Loucy (cell line): ENCODE measurements at regions not wholly inside any gene's neighbourhood (a gene's known extent, or its start where the extent isn't known, plus 50 kb on each side); places are given as distances from the start of the nearest gene placed in this dataset.

ENCODE experiments used
- H2AFZ ChIP-seq: fragments of 200-600 bp; sonication (generic); 2 replicates; pipeline ENCODE4 v1.6.0; 2016; ENCODE audit warnings: antibody characterized with exemption, mild to moderate bottlenecking, low read length, moderate library complexity
- H3F3A ChIP-seq: fragments of 200-600 bp; 2 replicates; pipeline ENCODE4 v1.6.0; 2016; ENCODE audit warnings: antibody characterized with exemption, low read depth, mild to moderate bottlenecking
- H3K27me3 ChIP-seq: fragments of 200-600 bp; sonication (generic); 2 replicates; pipeline ENCODE4 v1.6.1; 2014; ENCODE audit warnings: low read length, mild to moderate bottlenecking; ENCODE audit not compliant: insufficient read depth, poor library complexity, severe bottlenecking
- H3K36me3 ChIP-seq: fragments of 200-600 bp; sonication (generic); 2 replicates; pipeline ENCODE4 v1.6.1; 2016; ENCODE audit warnings: low read length; ENCODE audit not compliant: insufficient read depth
- H3K4me1 ChIP-seq: fragments of 200-600 bp; sonication (generic); 2 replicates; pipeline ENCODE4 v1.5.1; 2014; ENCODE audit warnings: low read length, mild to moderate bottlenecking; ENCODE audit not compliant: insufficient read depth, poor library complexity, severe bottlenecking
- H3K4me2 ChIP-seq: fragments of 200-600 bp; sonication (generic); 2 replicates; pipeline ENCODE4 v1.6.0; 2014; ENCODE audit warnings: antibody characterized with exemption, low read length, low read depth, mild to moderate bottlenecking; ENCODE audit not compliant: poor library complexity, severe bottlenecking
- H3K4me3 ChIP-seq: fragments of 200-600 bp; sonication (generic); 2 replicates; pipeline ENCODE4 v1.5.1; 2014; ENCODE audit warnings: low read length, mild to moderate bottlenecking, mixed read lengths; ENCODE audit not compliant: poor library complexity, severe bottlenecking
- H3K79me2 ChIP-seq: fragments of 200-600 bp; sonication (generic); 2 replicates; pipeline ENCODE4 v1.6.1; 2014; ENCODE audit warnings: low read length; ENCODE audit not compliant: insufficient read depth
- H3K9ac ChIP-seq: fragments of 200-600 bp; sonication (generic); 2 replicates; pipeline ENCODE4 v1.6.0; 2014; ENCODE audit warnings: mild to moderate bottlenecking, low read depth, low read length, moderate library complexity; ENCODE audit not compliant: poor library complexity, severe bottlenecking
- H3K9me2 ChIP-seq: fragments of 200-600 bp; sonication (generic); replicated peaks from 2 replicates; pipeline ENCODE4 v1.6.1; 2016; ENCODE audit warnings: low read depth, low read length, mixed read lengths
- H3K9me3 ChIP-seq: fragments of 200-600 bp; sonication (generic); 2 replicates; pipeline ENCODE4 v1.6.1; 2014; ENCODE audit warnings: mild to moderate bottlenecking, antibody characterized with exemption, low read length, low read depth; ENCODE audit not compliant: insufficient read depth
- H4K20me1 ChIP-seq: fragments of 200-600 bp; sonication (generic); 2 replicates; pipeline ENCODE4 v1.6.0; 2014; ENCODE audit warnings: antibody characterized with exemption, low read length, mild to moderate bottlenecking; ENCODE audit not compliant: insufficient read depth, poor library complexity, severe bottlenecking
- EZH2phosphoT487 ChIP-seq: fragments of 200-600 bp; IDR thresholded peaks from 2 replicates; pipeline ENCODE4 v1.6.1; 2018; ENCODE audit warnings: antibody characterized with exemption, mild to moderate bottlenecking, moderate library complexity, borderline replicate concordance
- TF ChIP-seq, protein P1 (sequence below): fragments of 200-600 bp; sonication (generic); conservative IDR thresholded peaks from 2 replicates; pipeline ENCODE4 v1.5.1; 2014; ENCODE audit warnings: mild to moderate bottlenecking, antibody characterized with exemption, low read length

GRCh38 chr5:117740268-117740667 lies 1165.6 kb upstream of the SEMA6A start:
- Histone ChIP-seq H2AFZ (no peak overlapping the region), H3K9me3 (no peaks in the 10 kb centered on the region), H3K4me2 (no peak overlapping the region), H4K20me1 (no peaks in the 10 kb centered on the region), H3K4me1 (no peaks in the 10 kb centered on the region), H3K9me2 (no peaks in the 10 kb centered on the region), H3K27me3 (no peaks in the 10 kb centered on the region), H3K9ac (no peak overlapping the region), H3K4me3 (no peak overlapping the region), H3K36me3 (no peaks in the 10 kb centered on the region), H3K79me2 (no peaks in the 10 kb centered on the region), H3F3A (no peaks in the 10 kb centered on the region)
- TF ChIP-seq EZH2phosphoT487: no peak
- TF ChIP-seq, protein P1, sequence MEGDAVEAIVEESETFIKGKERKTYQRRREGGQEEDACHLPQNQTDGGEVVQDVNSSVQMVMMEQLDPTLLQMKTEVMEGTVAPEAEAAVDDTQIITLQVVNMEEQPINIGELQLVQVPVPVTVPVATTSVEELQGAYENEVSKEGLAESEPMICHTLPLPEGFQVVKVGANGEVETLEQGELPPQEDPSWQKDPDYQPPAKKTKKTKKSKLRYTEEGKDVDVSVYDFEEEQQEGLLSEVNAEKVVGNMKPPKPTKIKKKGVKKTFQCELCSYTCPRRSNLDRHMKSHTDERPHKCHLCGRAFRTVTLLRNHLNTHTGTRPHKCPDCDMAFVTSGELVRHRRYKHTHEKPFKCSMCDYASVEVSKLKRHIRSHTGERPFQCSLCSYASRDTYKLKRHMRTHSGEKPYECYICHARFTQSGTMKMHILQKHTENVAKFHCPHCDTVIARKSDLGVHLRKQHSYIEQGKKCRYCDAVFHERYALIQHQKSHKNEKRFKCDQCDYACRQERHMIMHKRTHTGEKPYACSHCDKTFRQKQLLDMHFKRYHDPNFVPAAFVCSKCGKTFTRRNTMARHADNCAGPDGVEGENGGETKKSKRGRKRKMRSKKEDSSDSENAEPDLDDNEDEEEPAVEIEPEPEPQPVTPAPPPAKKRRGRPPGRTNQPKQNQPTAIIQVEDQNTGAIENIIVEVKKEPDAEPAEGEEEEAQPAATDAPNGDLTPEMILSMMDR: no peak

DNA sequence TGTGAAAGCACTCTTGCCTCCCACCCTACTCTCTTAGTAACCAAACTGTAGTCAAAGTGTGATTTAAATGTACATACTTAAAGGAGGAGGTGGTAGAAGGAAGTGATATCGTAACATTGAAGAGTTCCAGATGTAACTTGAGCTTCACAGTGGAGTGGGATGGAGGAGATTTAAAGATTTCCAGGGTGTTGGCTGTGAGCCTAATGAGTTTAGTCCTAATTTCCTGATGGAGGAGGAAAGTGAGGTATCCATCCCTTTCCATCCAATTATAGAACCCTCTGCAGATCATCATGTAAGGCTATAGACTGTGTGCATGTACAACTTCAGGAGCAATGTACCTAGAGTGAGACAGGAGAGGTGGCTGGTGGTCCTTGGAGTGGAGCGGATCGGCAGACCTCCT lies 1163.9 kb upstream of the SEMA6A start:
- Histone ChIP-seq H3K9me3 (no peaks in the 10 kb centered on the region), H3K4me1 (no peaks in the 10 kb centered on the region), H3K9ac (no peak overlapping the region), H3F3A (no peaks in the 10 kb centered on the region), H4K20me1 (no peaks in the 10 kb centered on the region), H3K9me2 (no peaks in the 10 kb centered on the region), H3K4me2 (no peak overlapping the region), H3K79me2 (no peaks in the 10 kb centered on the region), H3K27me3 (no peaks in the 10 kb centered on the region), H2AFZ (no peak overlapping the region), H3K4me3 (no peak overlapping the region), H3K36me3 (no peaks in the 10 kb centered on the region)
- TF ChIP-seq, protein P1: no peak
- TF ChIP-seq EZH2phosphoT487: no peak

DNA sequence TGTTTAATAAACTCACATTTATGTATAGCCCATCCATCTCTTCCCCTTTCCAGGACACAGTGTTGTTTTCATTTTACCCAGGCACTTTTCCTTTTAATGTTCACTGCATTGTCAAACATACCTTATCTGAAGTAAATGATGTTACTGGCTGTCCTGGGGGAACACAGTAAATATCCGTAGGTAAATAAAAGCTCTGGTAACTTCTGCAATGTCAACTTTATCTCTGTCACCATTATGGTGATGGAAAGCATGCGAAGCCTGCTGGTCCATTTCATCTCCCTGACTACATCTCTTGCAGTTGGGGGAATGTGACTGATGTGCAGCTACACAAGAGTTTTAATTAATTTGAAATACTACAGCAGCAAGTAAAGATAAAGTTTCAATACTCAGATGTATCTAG lies 1162.1 kb upstream of the SEMA6A start:
- no peak overlapping the region for H3K4me2 ChIP-seq
- TF ChIP-seq EZH2phosphoT487: no peak
- TF ChIP-seq, protein P1: no peak
- H3K4me3 ChIP-seq: no peak overlapping the region
- H3F3A ChIP-seq: no peaks in the 10 kb centered on the region
- no peaks in the 10 kb centered on the region for H3K79me2 ChIP-seq
- no peak overlapping the region for H3K9ac ChIP-seq
- no peaks in the 10 kb centered on the region for H3K4me1 ChIP-seq
- H3K27me3 ChIP-seq: no peaks in the 10 kb centered on the region
- no peaks in the 10 kb centered on the region for H3K9me3 ChIP-seq
- no peaks in the 10 kb centered on the region for H3K36me3 ChIP-seq
- no peaks in the 10 kb centered on the region for H3K9me2 ChIP-seq
- H4K20me1 ChIP-seq: no peaks in the 10 kb centered on the region
- no peak overlapping the region for H2AFZ ChIP-seq
